GM23338 (cell line): ENCODE measurements at regions not wholly inside any gene's neighbourhood (a gene's known extent, or its start where the extent isn't known, plus 50 kb on each side); places are given as distances from the start of the nearest gene placed in this dataset.

ENCODE experiments used
- ATAC-seq: fragments of 200-7000 bp; cut with Tn5 transposase; 3 replicates; pipeline ENCODE4 v1.9.1; 2020
- DNase-seq: peaks from one replicate; pipeline ENCODE4 v3.0.0-alpha.2; 2015; ENCODE audit warnings: low spot score
- H2AFZ ChIP-seq: fragments of 200-600 bp; sonication (generic); 2 replicates; pipeline ENCODE4 v1.8.0; 2016; ENCODE audit warnings: antibody characterized with exemption, mild to moderate bottlenecking, moderate library complexity
- H3F3A ChIP-seq: fragments of 200-600 bp; sonication (generic); replicated peaks from 2 replicates; pipeline ENCODE4 v1.8.0; 2017; ENCODE audit warnings: antibody characterized with exemption, mixed run types, low read depth
- H3K27ac ChIP-seq: fragments of 200-600 bp; sonication (generic); 2 replicates; pipeline ENCODE4 v1.6.1; 2016; ENCODE audit warnings: low read depth
- H3K27me3 ChIP-seq: fragments of 200-600 bp; sonication (generic); 2 replicates; pipeline ENCODE4 v1.8.0; 2016; ENCODE audit warnings: mild to moderate bottlenecking, mixed run types, moderate library complexity; ENCODE audit not compliant: insufficient read depth
- H3K36me3 ChIP-seq: fragments of 200-600 bp; sonication (generic); 2 replicates; pipeline ENCODE4 v1.8.0; 2016; ENCODE audit warnings: mild to moderate bottlenecking; ENCODE audit not compliant: insufficient read depth
- H3K4me1 ChIP-seq: fragments of 200-600 bp; sonication (generic); 2 replicates; pipeline ENCODE4 v1.8.0; 2016; ENCODE audit warnings: mild to moderate bottlenecking, moderate library complexity; ENCODE audit not compliant: insufficient read depth
- H3K4me2 ChIP-seq: fragments of 200-600 bp; sonication (generic); 2 replicates; pipeline ENCODE4 v1.7.1; 2017; ENCODE audit warnings: mixed run types
- H3K4me3 ChIP-seq: fragments of 200-600 bp; sonication (generic); 2 replicates; pipeline ENCODE4 v1.6.1; 2016; ENCODE audit warnings: mixed run types
- H3K79me2 ChIP-seq: fragments of 200-600 bp; sonication (generic); replicated peaks from 2 replicates; pipeline ENCODE4 v1.8.0; 2017; ENCODE audit warnings: mild to moderate bottlenecking; ENCODE audit not compliant: insufficient read depth
- H3K9me2 ChIP-seq: fragments of 200-600 bp; sonication (generic); 2 replicates; pipeline ENCODE4 v1.8.0; 2017; ENCODE audit not compliant: insufficient read depth
- H4K20me1 ChIP-seq: fragments of 200-600 bp; sonication (generic); replicated peaks from 2 replicates; pipeline ENCODE4 v1.8.0; 2017; ENCODE audit warnings: mild to moderate bottlenecking; ENCODE audit not compliant: insufficient read depth
- H3K27ac Mint-ChIP-seq: 2 replicates; pipeline ENCODE4 v1.8.0; 2020; ENCODE audit warnings: inconsistent platforms, mild to moderate bottlenecking, moderate library complexity, mixed read lengths
- H3K27me3 Mint-ChIP-seq: 3 replicates; pipeline ENCODE4 v1.8.0; 2022; ENCODE audit warnings: low read depth, mild to moderate bottlenecking, moderate library complexity, mixed read lengths, inconsistent platforms; ENCODE audit not compliant: insufficient read depth, poor library complexity
- H3K36me3 Mint-ChIP-seq: 3 replicates; pipeline ENCODE4 v1.8.0; 2021; ENCODE audit warnings: low read depth, mild to moderate bottlenecking, inconsistent platforms, moderate library complexity, mixed read lengths
- H3K4me1 Mint-ChIP-seq: 3 replicates; pipeline ENCODE4 v1.8.0; 2020; ENCODE audit warnings: mild to moderate bottlenecking, inconsistent platforms, mixed read lengths
- H3K4me3 Mint-ChIP-seq: 3 replicates; pipeline ENCODE4 v1.8.0; 2021; ENCODE audit warnings: moderate library complexity, mild to moderate bottlenecking, inconsistent platforms, mixed read lengths
- H3K9me3 Mint-ChIP-seq: 3 replicates; pipeline ENCODE4 v1.8.0; 2020; ENCODE audit warnings: moderate library complexity, mild to moderate bottlenecking, inconsistent platforms, mixed read lengths
- POLR2AphosphoS5 ChIP-seq: IDR thresholded peaks from 2 replicates; pipeline ENCODE4 v1.6.1; 2016; ENCODE audit warnings: antibody characterized with exemption, low read depth
- STAT1 ChIP-seq: IDR thresholded peaks from one replicate; pipeline ENCODE4 v1.6.1; 2016; ENCODE audit warnings: antibody characterized with exemption; ENCODE audit not compliant: unreplicated experiment
- ZNF331 ChIP-seq: fragments of 250-450 bp; sonication (Bioruptor Pico); IDR thresholded peaks from 2 replicates; pipeline ENCODE4 v1.5.0; 2020; ENCODE audit warnings: low read depth, mild to moderate bottlenecking, moderate library complexity
- TF ChIP-seq, protein P1 (sequence below): fragments of 250-450 bp; sonication (Bioruptor Pico); IDR thresholded peaks from 2 replicates; pipeline ENCODE4 v1.5.0; 2020; ENCODE audit warnings: mild to moderate bottlenecking, moderate library complexity
- TF ChIP-seq, protein P2 (sequence below), 2 experiments: fragments of 200-600 bp in 1 of 2; sonication (generic) in 1 of 2; conservative IDR thresholded peaks; 2 replicates each; pipeline versions ENCODE4 v1.5.1 to v1.6.1; 2016 to 2017; ENCODE audit warnings: antibody characterized with exemption in 2 of 2, low read depth in 2 of 2, mild to moderate bottlenecking in 2 of 2, moderate library complexity in 1 of 2

DNA sequence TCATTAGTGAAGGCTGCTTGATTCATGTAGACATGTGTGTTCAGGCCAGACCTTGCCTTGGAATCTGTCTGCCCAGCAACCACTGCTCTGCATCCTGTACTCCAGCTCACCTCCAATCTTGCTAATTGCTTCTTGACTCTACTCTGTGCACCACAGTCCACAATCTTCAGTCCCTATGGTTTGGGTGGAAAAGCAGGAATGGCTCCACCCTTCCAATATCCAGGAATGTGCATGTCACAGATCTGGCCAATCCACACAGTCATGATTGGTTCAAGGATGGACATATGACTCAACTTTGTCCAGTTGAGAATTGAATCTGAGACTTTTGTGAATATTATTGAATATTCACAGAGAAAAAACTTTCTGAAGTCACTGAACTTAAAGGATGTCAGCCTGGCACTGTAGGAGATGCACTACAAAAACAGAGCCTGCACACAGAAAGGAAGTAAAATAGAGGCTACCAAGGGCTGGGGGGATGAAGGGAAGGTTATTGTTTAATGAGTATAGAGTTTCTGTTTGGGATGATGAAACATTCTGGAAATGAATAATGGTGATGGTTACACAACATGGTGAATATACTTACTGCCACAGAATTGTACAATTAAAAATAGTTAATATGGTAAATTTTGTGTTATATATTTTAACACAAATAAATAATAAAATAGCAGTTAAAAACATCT, 161.3 kb upstream of the USP38 start (continued):
- TF ChIP-seq, protein P1, sequence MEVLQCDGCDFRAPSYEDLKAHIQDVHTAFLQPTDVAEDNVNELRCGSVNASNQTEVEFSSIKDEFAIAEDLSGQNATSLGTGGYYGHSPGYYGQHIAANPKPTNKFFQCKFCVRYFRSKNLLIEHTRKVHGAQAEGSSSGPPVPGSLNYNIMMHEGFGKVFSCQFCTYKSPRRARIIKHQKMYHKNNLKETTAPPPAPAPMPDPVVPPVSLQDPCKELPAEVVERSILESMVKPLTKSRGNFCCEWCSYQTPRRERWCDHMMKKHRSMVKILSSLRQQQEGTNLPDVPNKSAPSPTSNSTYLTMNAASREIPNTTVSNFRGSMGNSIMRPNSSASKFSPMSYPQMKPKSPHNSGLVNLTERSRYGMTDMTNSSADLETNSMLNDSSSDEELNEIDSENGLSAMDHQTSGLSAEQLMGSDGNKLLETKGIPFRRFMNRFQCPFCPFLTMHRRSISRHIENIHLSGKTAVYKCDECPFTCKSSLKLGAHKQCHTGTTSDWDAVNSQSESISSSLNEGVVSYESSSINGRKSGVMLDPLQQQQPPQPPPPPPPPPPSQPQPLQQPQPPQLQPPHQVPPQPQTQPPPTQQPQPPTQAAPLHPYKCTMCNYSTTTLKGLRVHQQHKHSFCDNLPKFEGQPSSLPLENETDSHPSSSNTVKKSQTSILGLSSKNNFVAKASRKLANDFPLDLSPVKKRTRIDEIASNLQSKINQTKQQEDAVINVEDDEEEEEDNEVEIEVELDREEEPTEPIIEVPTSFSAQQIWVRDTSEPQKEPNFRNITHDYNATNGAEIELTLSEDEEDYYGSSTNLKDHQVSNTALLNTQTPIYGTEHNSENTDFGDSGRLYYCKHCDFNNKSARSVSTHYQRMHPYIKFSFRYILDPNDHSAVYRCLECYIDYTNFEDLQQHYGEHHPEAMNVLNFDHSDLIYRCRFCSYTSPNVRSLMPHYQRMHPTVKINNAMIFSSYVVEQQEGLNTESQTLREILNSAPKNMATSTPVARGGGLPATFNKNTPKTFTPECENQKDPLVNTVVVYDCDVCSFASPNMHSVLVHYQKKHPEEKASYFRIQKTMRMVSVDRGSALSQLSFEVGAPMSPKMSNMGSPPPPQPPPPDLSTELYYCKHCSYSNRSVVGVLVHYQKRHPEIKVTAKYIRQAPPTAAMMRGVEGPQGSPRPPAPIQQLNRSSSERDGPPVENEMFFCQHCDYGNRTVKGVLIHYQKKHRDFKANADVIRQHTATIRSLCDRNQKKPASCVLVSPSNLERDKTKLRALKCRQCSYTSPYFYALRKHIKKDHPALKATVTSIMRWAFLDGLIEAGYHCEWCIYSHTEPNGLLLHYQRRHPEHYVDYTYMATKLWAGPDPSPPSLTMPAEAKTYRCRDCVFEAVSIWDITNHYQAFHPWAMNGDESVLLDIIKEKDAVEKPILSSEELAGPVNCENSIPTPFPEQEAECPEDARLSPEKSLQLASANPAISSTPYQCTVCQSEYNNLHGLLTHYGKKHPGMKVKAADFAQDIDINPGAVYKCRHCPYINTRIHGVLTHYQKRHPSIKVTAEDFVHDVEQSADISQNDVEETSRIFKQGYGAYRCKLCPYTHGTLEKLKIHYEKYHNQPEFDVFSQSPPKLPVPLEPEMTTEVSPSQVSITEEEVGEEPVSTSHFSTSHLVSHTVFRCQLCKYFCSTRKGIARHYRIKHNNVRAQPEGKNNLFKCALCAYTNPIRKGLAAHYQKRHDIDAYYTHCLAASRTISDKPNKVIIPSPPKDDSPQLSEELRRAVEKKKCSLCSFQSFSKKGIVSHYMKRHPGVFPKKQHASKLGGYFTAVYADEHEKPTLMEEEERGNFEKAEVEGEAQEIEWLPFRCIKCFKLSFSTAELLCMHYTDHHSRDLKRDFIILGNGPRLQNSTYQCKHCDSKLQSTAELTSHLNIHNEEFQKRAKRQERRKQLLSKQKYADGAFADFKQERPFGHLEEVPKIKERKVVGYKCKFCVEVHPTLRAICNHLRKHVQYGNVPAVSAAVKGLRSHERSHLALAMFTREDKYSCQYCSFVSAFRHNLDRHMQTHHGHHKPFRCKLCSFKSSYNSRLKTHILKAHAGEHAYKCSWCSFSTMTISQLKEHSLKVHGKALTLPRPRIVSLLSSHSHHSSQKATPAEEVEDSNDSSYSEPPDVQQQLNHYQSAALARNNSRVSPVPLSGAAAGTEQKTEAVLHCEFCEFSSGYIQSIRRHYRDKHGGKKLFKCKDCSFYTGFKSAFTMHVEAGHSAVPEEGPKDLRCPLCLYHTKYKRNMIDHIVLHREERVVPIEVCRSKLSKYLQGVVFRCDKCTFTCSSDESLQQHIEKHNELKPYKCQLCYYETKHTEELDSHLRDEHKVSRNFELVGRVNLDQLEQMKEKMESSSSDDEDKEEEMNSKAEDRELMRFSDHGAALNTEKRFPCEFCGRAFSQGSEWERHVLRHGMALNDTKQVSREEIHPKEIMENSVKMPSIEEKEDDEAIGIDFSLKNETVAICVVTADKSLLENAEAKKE (CRISPR knock-in tag): no peak
- TF ChIP-seq, protein P2, sequence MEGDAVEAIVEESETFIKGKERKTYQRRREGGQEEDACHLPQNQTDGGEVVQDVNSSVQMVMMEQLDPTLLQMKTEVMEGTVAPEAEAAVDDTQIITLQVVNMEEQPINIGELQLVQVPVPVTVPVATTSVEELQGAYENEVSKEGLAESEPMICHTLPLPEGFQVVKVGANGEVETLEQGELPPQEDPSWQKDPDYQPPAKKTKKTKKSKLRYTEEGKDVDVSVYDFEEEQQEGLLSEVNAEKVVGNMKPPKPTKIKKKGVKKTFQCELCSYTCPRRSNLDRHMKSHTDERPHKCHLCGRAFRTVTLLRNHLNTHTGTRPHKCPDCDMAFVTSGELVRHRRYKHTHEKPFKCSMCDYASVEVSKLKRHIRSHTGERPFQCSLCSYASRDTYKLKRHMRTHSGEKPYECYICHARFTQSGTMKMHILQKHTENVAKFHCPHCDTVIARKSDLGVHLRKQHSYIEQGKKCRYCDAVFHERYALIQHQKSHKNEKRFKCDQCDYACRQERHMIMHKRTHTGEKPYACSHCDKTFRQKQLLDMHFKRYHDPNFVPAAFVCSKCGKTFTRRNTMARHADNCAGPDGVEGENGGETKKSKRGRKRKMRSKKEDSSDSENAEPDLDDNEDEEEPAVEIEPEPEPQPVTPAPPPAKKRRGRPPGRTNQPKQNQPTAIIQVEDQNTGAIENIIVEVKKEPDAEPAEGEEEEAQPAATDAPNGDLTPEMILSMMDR (conservative IDR thresholded peaks at IDR 0.05; ENCODE audit: low read depth in 2 of 2): no peak
- no peak for TF ChIP-seq POLR2AphosphoS5
- TF ChIP-seq ZNF331 (CRISPR knock-in tag): no peak

DNA sequence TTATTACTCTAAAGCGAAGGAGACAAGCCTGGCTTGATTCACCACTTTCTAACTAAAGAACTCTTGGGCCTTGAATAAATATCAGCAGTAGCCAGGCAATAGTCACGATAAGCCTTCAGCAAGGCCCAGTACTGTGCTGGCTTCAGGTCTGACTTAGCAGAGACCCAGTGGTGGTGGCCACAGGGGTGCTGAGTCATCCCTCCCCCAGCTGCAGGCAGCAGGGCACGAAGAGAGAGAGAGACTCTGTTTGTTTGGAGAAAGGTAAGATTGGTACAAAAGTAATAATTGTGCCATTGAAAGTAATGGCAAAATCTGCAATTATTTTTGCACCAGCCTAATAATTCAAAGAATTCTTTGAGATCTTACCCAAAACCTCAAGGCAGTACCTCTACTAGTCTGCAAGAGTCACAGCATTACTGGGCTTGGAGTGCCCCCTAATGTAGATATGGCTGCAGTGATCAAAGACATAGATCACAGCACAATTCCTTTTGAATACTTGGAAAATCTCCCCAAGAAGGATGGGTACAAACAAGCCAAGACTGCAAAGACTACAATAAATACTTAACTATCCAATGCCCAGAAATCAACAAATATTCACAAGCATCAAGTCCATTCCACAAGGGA, 159.5 kb upstream of the USP38 start:
- no peaks in the 10 kb centered on the region for H3K27me3 ChIP-seq
- ATAC-seq: peak; percentile 95
- no peak for TF ChIP-seq STAT1
- TF ChIP-seq, protein P2 (conservative IDR thresholded peaks at IDR 0.05; ENCODE audit: low read depth in 2 of 2): peak; percentile 74 to 85
- H3K9me3 Mint-ChIP-seq: no peaks in the 10 kb centered on the region
- H3K27ac ChIP-seq: no peak overlapping the region
- peak overlapping the region; percentile 79; the same call in 1 of the 2 replicates for H3K27ac Mint-ChIP-seq
- H3K79me2 ChIP-seq: no peaks in the 10 kb centered on the region
- H3K4me3 ChIP-seq: no peak overlapping the region
- DNase-seq: peak; percentile 65
- H3K27me3 Mint-ChIP-seq: peaks cover 2% of the 10 kb centered on the region
- H2AFZ ChIP-seq: peak overlapping the region; percentile 38; the same call in 1 of the 2 replicates
- no peaks in the 10 kb centered on the region for H4K20me1 ChIP-seq
- no peaks in the 10 kb centered on the region for H3K4me1 ChIP-seq
- no peaks in the 10 kb centered on the region; the same call in 2 of the 3 replicates for H3K4me1 Mint-ChIP-seq
- no peaks in the 10 kb centered on the region for H3K36me3 ChIP-seq
- no peak overlapping the region for H3K4me3 Mint-ChIP-seq
- no peak overlapping the region for H3K4me2 ChIP-seq
- no peaks in the 10 kb centered on the region for H3K36me3 Mint-ChIP-seq
- no peaks in the 10 kb centered on the region; the same call in 1 of the 2 replicates for H3K9me2 ChIP-seq
- no peaks in the 10 kb centered on the region for H3F3A ChIP-seq
